ENCODE measurements at regions not wholly inside any gene's neighbourhood (a gene's known extent, or its start where the extent isn't known, plus 50 kb on each side); places are given as distances from the start of the nearest gene placed in this dataset.

DNA sequence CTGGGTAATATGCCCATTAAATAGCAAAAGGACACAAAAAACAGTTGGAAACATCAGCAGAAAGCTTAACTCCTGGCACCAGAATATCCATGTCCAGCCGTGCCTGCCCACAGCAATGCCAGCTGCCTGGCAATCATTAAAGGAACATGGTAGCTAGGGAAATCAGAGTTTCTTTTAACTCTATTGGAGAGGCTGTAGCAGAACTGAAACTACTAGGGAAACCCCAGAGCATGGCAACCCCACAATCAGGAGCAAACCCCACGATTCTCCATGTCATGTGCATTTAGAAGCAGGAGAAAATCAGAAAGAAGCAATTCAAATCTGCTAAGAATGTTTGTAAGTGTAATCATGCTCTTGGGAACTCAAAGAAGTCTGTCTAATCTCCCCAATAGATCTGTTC, 409.0 kb upstream of the SMIM21 start:
- Histone ChIP-seq H3K36me3 (replicated peaks) (no peaks in the 10 kb centered on the region), H3K9me3 (no peaks in the 10 kb centered on the region), H3K4me1 (no peaks in the 10 kb centered on the region), H3K27me3 (ENCODE audit: low read depth) (no peaks in the 10 kb centered on the region), H3K4me3 (no peak overlapping the region)
- in situ Hi-C loops (cut with MboI; ENCODE audit: low sequenced_read_pairs) = no loop called here
- no peak for DNase-seq (ENCODE audit: low spot score in 2 of 2)

DNA sequence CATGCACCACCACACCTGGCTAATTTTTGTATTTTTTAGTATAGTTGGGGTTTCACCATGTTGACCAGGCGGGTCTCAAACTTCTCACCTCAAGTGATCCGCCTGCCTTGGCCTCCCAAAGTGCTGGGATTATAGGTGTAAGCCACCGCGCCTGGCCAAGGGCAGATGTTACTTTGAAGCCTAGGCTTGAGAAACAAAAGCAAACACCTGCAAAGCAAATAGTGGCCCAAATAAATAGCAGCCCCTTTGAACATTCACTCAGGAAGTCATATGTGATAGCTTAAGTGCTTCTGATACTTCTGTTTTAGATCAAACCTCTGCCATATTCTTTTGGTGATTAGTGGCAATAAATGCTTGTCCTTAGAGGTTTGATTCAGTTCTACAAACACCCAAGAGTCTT, 404.5 kb upstream of the SMIM21 start:
- no peaks in the 10 kb centered on the region for H3K4me1 ChIP-seq
- H3K27me3 ChIP-seq (ENCODE audit: low read depth) = no peaks in the 10 kb centered on the region
- in situ Hi-C loops (cut with MboI; ENCODE audit: low sequenced_read_pairs) = no loop called here
- DNase-seq (ENCODE audit: low spot score in 2 of 2) = no peak
- no peaks in the 10 kb centered on the region for H3K9me3 ChIP-seq
- no peak overlapping the region for H3K4me3 ChIP-seq
- H3K36me3 ChIP-seq (replicated peaks) = no peaks in the 10 kb centered on the region

DNA sequence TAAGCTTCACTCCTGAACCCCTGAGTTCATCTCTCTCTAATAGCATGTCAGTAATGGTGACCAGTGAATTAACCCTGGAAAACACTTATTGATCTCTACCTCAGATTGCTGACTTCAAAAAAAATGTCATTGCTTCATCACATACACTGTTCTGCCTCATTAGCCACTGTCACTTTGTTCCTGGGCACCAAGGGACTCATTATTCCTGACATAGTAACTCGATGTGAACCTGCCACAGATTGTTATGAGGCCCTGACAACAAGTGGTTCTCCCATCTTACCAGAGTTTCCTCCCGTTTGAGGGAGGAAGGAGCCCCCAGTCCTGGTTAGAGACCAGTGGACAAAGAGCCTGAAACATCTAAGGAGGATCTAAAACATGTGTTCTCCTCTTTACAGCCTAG, 403.3 kb upstream of the SMIM21 start:
- Histone ChIP-seq H3K4me1 (no peaks in the 10 kb centered on the region), H3K36me3 (replicated peaks) (no peaks in the 10 kb centered on the region), H3K27me3 (ENCODE audit: low read depth) (no peaks in the 10 kb centered on the region), H3K4me3 (no peak overlapping the region), H3K9me3 (no peaks in the 10 kb centered on the region)
- in situ Hi-C loops (cut with MboI; ENCODE audit: low sequenced_read_pairs) = no loop called here
- no peak for DNase-seq (ENCODE audit: low spot score in 2 of 2)

DNA sequence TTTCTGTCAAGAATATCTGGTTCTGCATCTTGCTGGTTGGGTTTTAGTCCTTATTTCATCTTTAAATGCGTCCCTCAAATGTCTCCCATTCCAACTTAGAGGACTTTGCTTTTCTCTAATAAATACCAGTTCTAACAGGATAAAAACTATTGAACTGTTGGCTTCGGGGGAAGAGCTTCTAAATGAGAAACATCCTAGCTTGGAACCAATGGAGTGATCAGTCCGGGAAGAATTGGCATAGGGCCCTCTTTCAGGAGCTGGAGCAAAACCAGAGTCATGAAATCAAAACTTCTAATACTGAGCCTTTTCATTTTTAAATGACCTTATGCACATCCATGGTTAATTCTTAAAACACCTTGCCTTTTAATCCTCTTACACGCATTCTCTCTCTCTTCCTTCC, 401.6 kb upstream of the SMIM21 start:
- no peaks in the 10 kb centered on the region for H3K9me3 ChIP-seq
- H3K4me3 ChIP-seq = no peak overlapping the region
- in situ Hi-C loops (cut with MboI; ENCODE audit: low sequenced_read_pairs) = no loop called here
- no peaks in the 10 kb centered on the region for H3K36me3 ChIP-seq (replicated peaks)
- no peaks in the 10 kb centered on the region for H3K27me3 ChIP-seq (ENCODE audit: low read depth)
- DNase-seq (ENCODE audit: low spot score in 2 of 2) = no peak
- no peaks in the 10 kb centered on the region for H3K4me1 ChIP-seq

DNA sequence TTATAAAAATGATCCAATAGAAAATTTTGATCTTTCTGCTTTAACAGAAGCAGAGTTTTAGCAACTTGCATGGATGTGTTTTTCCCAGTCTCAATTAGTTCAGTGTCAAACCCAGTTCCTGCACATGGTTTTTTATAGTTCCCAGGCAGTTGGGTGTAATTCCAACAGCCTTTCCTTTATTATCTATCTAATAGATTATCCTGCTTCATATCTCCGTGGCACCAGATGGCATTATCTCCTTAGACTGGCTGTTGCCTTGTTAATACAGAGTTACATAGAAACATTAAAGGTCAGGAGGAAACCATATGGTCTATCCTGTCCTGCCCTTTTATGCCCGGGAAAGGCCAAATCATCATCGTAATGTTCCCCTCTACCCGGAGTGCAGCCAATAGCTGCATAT, 400.9 kb upstream of the SMIM21 start:
- Histone ChIP-seq H3K4me3 (no peak overlapping the region), H3K27me3 (ENCODE audit: low read depth) (no peaks in the 10 kb centered on the region), H3K36me3 (replicated peaks) (no peaks in the 10 kb centered on the region), H3K4me1 (no peaks in the 10 kb centered on the region), H3K9me3 (no peaks in the 10 kb centered on the region)
- DNase-seq (ENCODE audit: low spot score in 2 of 2) = no peak
- in situ Hi-C loops (cut with MboI; ENCODE audit: low sequenced_read_pairs) = no loop called here

DNA sequence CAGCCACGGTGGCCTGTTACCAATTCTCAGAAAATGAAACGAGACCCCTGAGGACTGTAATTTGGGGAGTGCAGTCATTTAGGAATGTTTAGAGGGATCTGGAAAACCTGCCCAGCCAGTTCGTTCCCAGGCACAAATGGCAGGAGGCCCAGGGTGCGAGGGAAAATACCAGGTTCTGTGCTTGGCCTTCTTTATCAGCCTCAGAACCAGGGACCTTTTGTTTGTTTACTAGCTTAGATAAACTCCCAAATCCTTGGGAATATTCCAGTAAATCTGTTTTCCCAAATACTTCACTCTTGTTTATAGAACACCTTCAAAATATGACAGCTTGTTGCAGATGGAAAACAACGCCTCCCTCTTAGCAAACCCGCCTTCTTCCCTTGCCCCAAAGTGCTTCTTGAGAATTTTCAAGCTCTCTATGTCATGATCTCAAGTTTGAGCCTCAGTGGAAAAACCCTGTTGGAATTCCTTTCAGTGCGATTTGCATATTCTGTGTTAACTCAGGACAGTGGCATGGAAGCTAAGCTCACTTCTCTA, 400.3 kb upstream of the SMIM21 start:
- H3K27me3 ChIP-seq (ENCODE audit: low read depth) = no peaks in the 10 kb centered on the region
- in situ Hi-C loops (cut with MboI; ENCODE audit: low sequenced_read_pairs) = no loop called here
- no peaks in the 10 kb centered on the region for H3K4me1 ChIP-seq
- DNase-seq (ENCODE audit: low spot score in 2 of 2) = no peak
- no peaks in the 10 kb centered on the region for H3K9me3 ChIP-seq
- H3K4me3 ChIP-seq = no peak overlapping the region
- no peaks in the 10 kb centered on the region for H3K36me3 ChIP-seq (replicated peaks)

DNA sequence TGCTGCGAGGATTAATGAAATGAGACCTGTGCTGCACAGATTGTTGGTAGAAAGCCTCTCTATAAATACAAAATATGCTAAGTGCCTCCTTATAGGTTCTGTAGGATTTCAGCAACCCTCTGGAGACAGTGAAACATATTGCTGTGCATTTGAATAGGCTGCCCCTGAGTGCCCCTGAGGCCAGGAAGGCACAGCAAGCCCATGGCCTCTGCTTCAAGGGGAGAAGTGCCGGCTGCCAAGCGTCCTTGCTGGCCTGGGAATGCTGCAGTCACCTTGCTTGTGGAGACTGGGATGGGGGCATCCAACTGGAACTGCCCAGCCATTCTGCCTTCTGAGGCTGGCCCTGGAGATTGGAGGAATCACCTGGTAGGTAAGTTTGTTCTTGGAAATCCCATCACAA, 397.2 kb upstream of the SMIM21 start:
- Histone ChIP-seq H3K4me1 (no peaks in the 10 kb centered on the region), H3K27me3 (ENCODE audit: low read depth) (no peaks in the 10 kb centered on the region), H3K4me3 (no peak overlapping the region), H3K36me3 (replicated peaks) (no peaks in the 10 kb centered on the region), H3K9me3 (no peaks in the 10 kb centered on the region)
- DNase-seq (ENCODE audit: low spot score in 2 of 2) = no peak
- in situ Hi-C loops (cut with MboI; ENCODE audit: low sequenced_read_pairs) = no loop called here

DNA sequence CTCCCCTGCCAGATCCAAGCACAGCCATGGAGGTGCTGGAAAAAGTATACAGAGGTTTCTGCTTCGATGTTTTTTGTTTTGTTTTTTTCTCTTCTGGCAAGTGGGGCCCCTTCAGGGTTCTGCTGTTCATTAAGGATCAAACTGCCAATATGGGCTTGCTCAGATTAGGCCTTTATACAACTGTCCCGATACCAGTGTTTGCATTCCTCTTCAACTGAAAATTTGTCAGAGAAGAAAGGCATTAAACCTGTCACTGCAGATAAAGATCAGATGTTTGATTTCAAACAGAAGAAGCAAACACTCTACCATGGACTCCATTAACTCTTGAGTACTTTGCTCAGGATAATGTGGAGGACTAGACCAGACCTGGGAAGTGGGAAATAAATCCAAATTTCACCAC, 396.0 kb upstream of the SMIM21 start:
- no peaks in the 10 kb centered on the region for H3K4me1 ChIP-seq
- no peak overlapping the region for H3K4me3 ChIP-seq
- H3K27me3 ChIP-seq (ENCODE audit: low read depth) = no peaks in the 10 kb centered on the region
- no peaks in the 10 kb centered on the region for H3K36me3 ChIP-seq (replicated peaks)
- DNase-seq (ENCODE audit: low spot score in 2 of 2) = no peak
- no peaks in the 10 kb centered on the region for H3K9me3 ChIP-seq
- in situ Hi-C loops (cut with MboI; ENCODE audit: low sequenced_read_pairs) = no loop called here

DNA sequence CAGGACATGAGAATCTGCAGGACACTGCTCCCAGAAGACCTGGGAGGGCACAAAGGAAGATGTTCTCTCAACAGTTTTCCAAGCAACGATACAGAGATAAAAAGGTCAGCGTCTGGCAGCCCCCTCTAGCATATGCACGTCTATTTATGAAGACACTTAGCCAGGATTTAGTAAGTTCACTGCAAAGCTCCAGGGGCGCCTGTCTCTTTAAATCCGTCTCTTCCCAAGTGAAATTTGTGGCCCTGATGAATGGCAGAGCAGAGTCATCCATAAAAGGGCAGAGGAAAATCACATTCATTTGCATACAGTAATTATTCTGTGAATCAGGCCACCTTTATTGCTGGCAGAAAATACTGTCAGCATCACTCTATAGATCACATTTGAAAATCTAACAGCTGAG, 390.9 kb upstream of the SMIM21 start:
- in situ Hi-C loops (cut with MboI; ENCODE audit: low sequenced_read_pairs) = no loop called here
- DNase-seq (ENCODE audit: low spot score in 2 of 2) = no peak

DNA sequence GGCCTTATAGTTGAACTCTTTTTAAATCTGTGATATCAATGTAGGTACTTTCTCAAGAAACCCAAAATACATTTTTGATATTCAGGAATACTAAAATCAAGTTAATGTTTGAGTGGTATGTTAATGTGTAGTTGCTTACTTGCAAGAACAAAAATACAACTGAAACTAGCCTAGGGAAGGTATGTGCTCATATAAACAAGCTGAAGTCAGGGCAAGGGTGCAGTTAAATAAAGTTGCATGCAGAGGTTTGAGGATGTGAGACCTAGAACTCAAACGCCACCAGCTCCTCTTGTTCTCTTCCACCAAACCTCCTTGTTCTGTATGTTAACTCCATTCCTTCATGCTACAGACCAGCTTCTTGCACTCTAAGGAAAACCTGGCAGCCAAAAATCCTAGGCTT, 388.3 kb upstream of the SMIM21 start:
- Histone ChIP-seq H3K4me1 (no peaks in the 10 kb centered on the region), H3K4me3 (no peak overlapping the region), H3K9me3 (no peaks in the 10 kb centered on the region), H3K27me3 (ENCODE audit: low read depth) (no peaks in the 10 kb centered on the region), H3K36me3 (replicated peaks) (no peaks in the 10 kb centered on the region)
- in situ Hi-C loops (cut with MboI; ENCODE audit: low sequenced_read_pairs) = no loop called here
- DNase-seq (ENCODE audit: low spot score in 2 of 2) = no peak

More for the DNA sequence above, 390.9 kb upstream of the SMIM21 start:
- Histone ChIP-seq H3K4me3 (no peak overlapping the region), H3K9me3 (no peaks in the 10 kb centered on the region), H3K36me3 (replicated peaks) (no peaks in the 10 kb centered on the region), H3K27me3 (ENCODE audit: low read depth) (no peaks in the 10 kb centered on the region), H3K4me1 (no peaks in the 10 kb centered on the region)

DNA sequence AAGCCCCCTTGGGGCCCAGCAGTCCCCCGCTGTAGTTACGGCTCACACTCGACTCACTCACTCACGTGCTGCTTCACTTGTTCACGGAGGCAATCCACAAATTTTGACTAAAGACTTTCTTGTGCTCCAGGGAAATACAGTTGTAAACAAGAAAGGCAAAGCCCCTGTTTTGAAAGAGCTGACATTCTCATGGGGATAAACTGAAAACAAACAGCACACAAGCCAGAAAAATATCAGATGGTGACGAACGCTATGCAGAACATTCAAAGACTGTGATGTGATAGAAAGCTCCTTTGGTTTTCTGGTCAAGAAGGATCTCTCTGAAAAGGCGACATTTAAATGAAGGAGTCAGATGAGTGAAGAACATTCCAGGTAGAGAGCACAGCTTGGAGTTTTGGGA, 385.3 kb upstream of the SMIM21 start:
- H3K4me1 ChIP-seq = no peaks in the 10 kb centered on the region
- no peaks in the 10 kb centered on the region for H3K36me3 ChIP-seq (replicated peaks)
- in situ Hi-C loops (cut with MboI; ENCODE audit: low sequenced_read_pairs) = no loop called here

DNA sequence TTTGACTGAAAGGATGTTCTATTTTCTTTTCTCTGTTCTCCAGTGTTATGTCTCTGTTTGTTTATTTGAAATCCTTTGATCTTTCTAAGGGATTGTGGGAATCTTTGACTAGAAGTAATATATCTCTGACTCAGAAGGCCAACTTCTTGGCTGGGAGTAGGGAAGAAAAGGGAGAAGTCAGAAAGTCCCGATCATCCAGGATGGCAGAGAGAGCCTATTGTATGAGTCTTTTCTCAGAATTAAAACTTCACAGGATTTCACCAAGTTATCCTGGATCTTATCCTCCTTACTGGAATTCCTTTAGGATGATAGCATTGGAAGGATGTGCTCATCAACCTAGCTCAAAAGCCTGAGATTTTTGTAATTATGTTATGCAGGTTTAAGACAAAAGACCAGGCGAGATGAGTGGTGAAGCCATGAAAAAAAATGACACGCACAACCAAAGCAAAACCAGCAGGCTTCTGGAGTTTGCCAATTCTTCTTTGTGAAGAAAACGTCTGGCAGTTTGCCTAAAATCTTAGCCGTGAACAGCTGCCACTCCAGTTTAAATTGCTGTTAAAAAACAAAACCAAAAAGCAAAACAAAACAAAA, 383.6 kb upstream of the SMIM21 start:
- Histone ChIP-seq H3K27me3 (ENCODE audit: low read depth) (no peaks in the 10 kb centered on the region), H3K36me3 (replicated peaks) (no peaks in the 10 kb centered on the region), H3K9me3 (no peaks in the 10 kb centered on the region), H3K4me3 (no peak overlapping the region), H3K4me1 (no peaks in the 10 kb centered on the region)
- no peak for DNase-seq (ENCODE audit: low spot score in 2 of 2)
- in situ Hi-C loops (cut with MboI; ENCODE audit: low sequenced_read_pairs) = no loop called here

More for the DNA sequence above, 385.3 kb upstream of the SMIM21 start:
- H3K9me3 ChIP-seq = no peaks in the 10 kb centered on the region
- H3K27me3 ChIP-seq (ENCODE audit: low read depth) = no peaks in the 10 kb centered on the region
- DNase-seq (ENCODE audit: low spot score in 2 of 2) = no peak
- H3K4me3 ChIP-seq = no peak overlapping the region

DNA sequence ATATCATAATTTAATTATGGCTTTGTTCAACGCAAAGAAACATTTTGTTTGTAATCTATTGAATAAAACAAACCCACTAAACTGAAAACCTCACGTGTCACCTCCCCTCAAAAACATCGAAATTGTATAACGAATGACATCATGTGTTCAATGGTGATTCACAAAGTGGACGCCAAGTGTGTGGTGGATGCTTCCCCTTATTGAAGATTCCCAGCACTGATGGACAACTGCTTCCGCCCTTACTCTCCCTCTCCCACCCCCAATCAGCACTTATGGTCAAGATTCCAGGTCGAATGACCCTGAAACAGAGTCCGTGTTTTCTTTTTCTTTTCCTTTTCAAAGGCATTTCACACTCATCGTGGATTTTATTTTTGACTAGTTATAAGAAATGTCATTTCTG, 383.0 kb upstream of the SMIM21 start:
- no peaks in the 10 kb centered on the region for H3K4me1 ChIP-seq
- no peak overlapping the region for H3K4me3 ChIP-seq
- H3K36me3 ChIP-seq (replicated peaks) = no peaks in the 10 kb centered on the region
- H3K9me3 ChIP-seq = no peaks in the 10 kb centered on the region
- DNase-seq (ENCODE audit: low spot score in 2 of 2) = no peak
- in situ Hi-C loops (cut with MboI; ENCODE audit: low sequenced_read_pairs) = no loop called here
- H3K27me3 ChIP-seq (ENCODE audit: low read depth) = no peaks in the 10 kb centered on the region

DNA sequence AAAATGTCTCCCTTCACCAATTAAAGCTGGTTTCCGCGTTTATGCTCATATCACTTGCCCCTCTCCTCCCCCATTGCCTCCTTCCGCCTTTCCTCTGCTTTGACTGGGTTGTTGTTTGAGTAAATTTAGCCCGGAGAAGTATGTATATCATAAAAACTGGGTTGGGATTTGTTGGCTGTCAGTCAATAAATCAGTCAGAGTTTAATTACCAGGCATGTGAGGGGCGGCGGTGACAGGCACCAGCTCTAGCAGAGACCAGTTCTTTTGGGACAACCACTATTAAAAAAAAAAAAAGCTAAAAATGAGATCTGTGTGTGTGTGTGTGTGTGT, 382.4 kb upstream of the SMIM21 start:
- no peaks in the 10 kb centered on the region for H3K36me3 ChIP-seq (replicated peaks)
- in situ Hi-C loops (cut with MboI; ENCODE audit: low sequenced_read_pairs) = no loop called here
- H3K9me3 ChIP-seq = no peaks in the 10 kb centered on the region
- DNase-seq (ENCODE audit: low spot score in 2 of 2) = no peak
- no peaks in the 10 kb centered on the region for H3K27me3 ChIP-seq (ENCODE audit: low read depth)
- no peak overlapping the region for H3K4me3 ChIP-seq
- H3K4me1 ChIP-seq = no peaks in the 10 kb centered on the region

Data from HAP-1 (cell line).